SK-N-SH (cell line): ENCODE measurements at regions not wholly inside any gene's neighbourhood (a gene's known extent, or its start where the extent isn't known, plus 50 kb on each side); places are given as distances from the start of the nearest gene placed in this dataset.
"Not testable (repeated sequence)": the region's sequence is repeated elsewhere in the genome, so short reads cannot be mapped to it uniquely, and the experiment has no call there.

Source experiments
- CTCF ChIP-seq: fragments of 200-600 bp; sonication (generic); IDR thresholded peaks from 2 replicates; pipeline ENCODE4 v1.6.1; 2017; ENCODE audit warnings: antibody characterized with exemption, mild to moderate bottlenecking, moderate library complexity
- EZH2phosphoT487 ChIP-seq: fragments of 200-600 bp; sonication (generic); IDR thresholded peaks from 2 replicates; pipeline ENCODE4 v1.6.1; 2017; ENCODE audit warnings: low read depth, mixed run types, mild to moderate bottlenecking, antibody characterized with exemption, moderate library complexity, borderline replicate concordance
- GABPA ChIP-seq: IDR thresholded peaks from 2 replicates; pipeline ENCODE4 v1.4.0; 2012; ENCODE audit warnings: low read depth, mild to moderate bottlenecking
- POLR2AphosphoS5 ChIP-seq: IDR thresholded peaks from 2 replicates; pipeline ENCODE4 v1.6.1; 2012; ENCODE audit warnings: low read depth, low read length
- RAD21 ChIP-seq: IDR thresholded peaks from 2 replicates; pipeline ENCODE4 v1.6.1; 2012; ENCODE audit warnings: mild to moderate bottlenecking, low read length
- RFX5 ChIP-seq: IDR thresholded peaks from 2 replicates; pipeline ENCODE4 v1.6.1; 2012; ENCODE audit warnings: mild to moderate bottlenecking, improper control_type of control experiment, low read length

GRCh38 chr9:42397336-42397735 is 213.9 kb downstream of the SPATA31A6 start:
- TF ChIP-seq CTCF, EZH2phosphoT487, RAD21, POLR2AphosphoS5, RFX5, GABPA: not testable (repeated sequence)
